IMR-90 (cell line): ENCODE measurements at regions not wholly inside any gene's neighbourhood (a gene's known extent, or its start where the extent isn't known, plus 50 kb on each side); places are given as distances from the start of the nearest gene placed in this dataset.

Experiments
- ATAC-seq: fragments of 200-7000 bp; cut with Tn5 transposase; 2 replicates; pipeline ENCODE4 v1.9.1; 2020; ENCODE audit warnings: low read depth, mild to moderate bottlenecking, moderate library complexity
- BruUV-seq: library from RNA; stranded (reverse); fragments of 400-500 nt; replicated peaks from 2 replicates; lab custom pipeline; 2021; lab: Mats Ljungman, UMichigan
- CTCF ChIA-PET: fragments of 300-600 bp; formaldehyde crosslinking; extraction: SDS; loops from one replicate; lab custom pipeline; 2021; ENCODE audit warnings: antibody characterized with exemption; lab: Yijun Ruan, JAX
- POLR2A ChIA-PET: fragments of 300-600 bp; sonication (Branson Sonifier 250); formaldehyde crosslinking; loops from one replicate; lab custom pipeline; 2022; ENCODE audit warnings: antibody characterized with exemption; ENCODE audit not compliant: unreplicated experiment; lab: Charles Lee
- DNase-seq: peaks from one replicate; pipeline ENCODE4 v3.0.0; 2013
- H2AFZ ChIP-seq: replicated peaks from 2 replicates; pipeline ENCODE3; 2013; ENCODE audit warnings: low read length, mild to moderate bottlenecking; ENCODE audit not compliant: poor library complexity
- H2AK5ac ChIP-seq: 2 replicates; pipeline ENCODE4 v1.6.1; 2013; ENCODE audit warnings: low read depth, low read length, inconsistent platforms
- H2AK9ac ChIP-seq: replicated peaks from 2 replicates; pipeline ENCODE3; 2013; ENCODE audit warnings: mild to moderate bottlenecking, low read depth, low read length, moderate library complexity; ENCODE audit not compliant: poor library complexity
- H2BK120ac ChIP-seq: 2 replicates; pipeline ENCODE4 v1.6.1; 2013; ENCODE audit warnings: low read depth, low read length, inconsistent platforms
- H2BK15ac ChIP-seq: 3 replicates; pipeline ENCODE4 v1.6.1; 2013; ENCODE audit warnings: low read depth, low read length, inconsistent platforms
- H2BK20ac ChIP-seq: 2 replicates; pipeline ENCODE4 v1.6.1; 2013; ENCODE audit warnings: low read depth, mild to moderate bottlenecking, inconsistent platforms, low read length, moderate library complexity
- H2BK5ac ChIP-seq: 2 replicates; pipeline ENCODE4 v1.6.1; 2013; ENCODE audit warnings: mild to moderate bottlenecking, low read depth, low read length, inconsistent platforms; ENCODE audit not compliant: poor library complexity, severe bottlenecking
- H3K14ac ChIP-seq: replicated peaks from 2 replicates; pipeline ENCODE4 v1.6.1; 2013; ENCODE audit warnings: low read depth, low read length, inconsistent platforms
- H3K18ac ChIP-seq: 2 replicates; pipeline ENCODE4 v1.6.1; 2013; ENCODE audit warnings: low read depth, low read length, control low read depth
- H3K23ac ChIP-seq: 2 replicates; pipeline ENCODE4 v1.6.1; 2013; ENCODE audit warnings: low read depth, low read length, inconsistent platforms
- H3K27ac ChIP-seq: 2 replicates; pipeline ENCODE4 v1.5.1; 2013; ENCODE audit warnings: mild to moderate bottlenecking, control low read depth, low read length; ENCODE audit not compliant: insufficient read depth
- H3K27me3 ChIP-seq: 2 replicates; pipeline ENCODE4 v1.6.1; 2013; ENCODE audit warnings: low read length; ENCODE audit not compliant: control insufficient read depth, insufficient read depth
- H3K36me3 ChIP-seq: 2 replicates; pipeline ENCODE4 v1.6.1; 2013; ENCODE audit warnings: low read length, mixed read lengths; ENCODE audit not compliant: control insufficient read depth, insufficient read depth
- H3K4ac ChIP-seq: 2 replicates; pipeline ENCODE4 v1.6.1; 2013; ENCODE audit warnings: low read depth, low read length, inconsistent platforms
- H3K4me1 ChIP-seq: 2 replicates; pipeline ENCODE4 v1.6.1; 2013; ENCODE audit warnings: low read length, mixed read lengths; ENCODE audit not compliant: control insufficient read depth, insufficient read depth
- H3K4me2 ChIP-seq: 2 replicates; pipeline ENCODE4 v1.6.1; 2013; ENCODE audit warnings: low read depth, mild to moderate bottlenecking, control low read depth, low read length, moderate library complexity
- H3K4me3 ChIP-seq: 2 replicates; pipeline ENCODE4 v1.5.1; 2013; ENCODE audit warnings: low read depth, mild to moderate bottlenecking, control low read depth, low read length, moderate library complexity; ENCODE audit not compliant: insufficient read depth
- H3K56ac ChIP-seq: 2 replicates; pipeline ENCODE4 v1.6.1; 2013; ENCODE audit warnings: low read length, inconsistent platforms; ENCODE audit not compliant: insufficient read depth; ENCODE audit errors: extremely low read depth
- H3K79me1 ChIP-seq, 2 experiments: 2 replicates each; pipeline ENCODE4 v1.6.1; 2013; ENCODE audit warnings: low read length in 2 of 2, inconsistent platforms in 1 of 2, low read depth in 1 of 2
- H3K9ac ChIP-seq: 2 replicates; pipeline ENCODE4 v1.6.1; 2013; ENCODE audit warnings: low read depth, low read length, control low read depth
- H3K9me1 ChIP-seq: 2 replicates; pipeline ENCODE4 v1.6.1; 2013; ENCODE audit warnings: low read length, inconsistent platforms; ENCODE audit not compliant: insufficient read depth
- H3K9me3 ChIP-seq: 2 replicates; pipeline ENCODE4 v1.6.1; 2013; ENCODE audit warnings: low read length; ENCODE audit not compliant: control insufficient read depth, insufficient read depth
- H4K20me1 ChIP-seq: 2 replicates; pipeline ENCODE4 v1.6.1; 2013; ENCODE audit warnings: low read length, inconsistent platforms; ENCODE audit not compliant: insufficient read depth
- H4K5ac ChIP-seq: 2 replicates; pipeline ENCODE4 v1.6.1; 2013; ENCODE audit warnings: mild to moderate bottlenecking, low read depth, low read length, control low read depth
- H4K8ac ChIP-seq, 2 experiments: 2 replicates each; pipeline ENCODE4 v1.6.1; 2013; ENCODE audit warnings: low read depth in 2 of 2, low read length in 2 of 2, control low read depth in 1 of 2, inconsistent platforms in 1 of 2
- H4K91ac ChIP-seq: 2 replicates; pipeline ENCODE4 v1.6.1; 2013; ENCODE audit warnings: low read depth, low read length, inconsistent platforms; ENCODE audit not compliant: insufficient read depth
- BHLHE40 ChIP-seq: fragments of 150-350 bp; IDR thresholded peaks from 2 replicates; pipeline ENCODE4 v1.6.1; 2016; ENCODE audit warnings: mild to moderate bottlenecking, low read depth, low read length
- CEBPB ChIP-seq: IDR thresholded peaks from 2 replicates; pipeline ENCODE4 v1.6.1; 2012; ENCODE audit warnings: low read depth, low read length, improper control_type of control experiment
- CHD1 ChIP-seq: IDR thresholded peaks from 2 replicates; pipeline ENCODE4 v1.6.1; 2012; ENCODE audit warnings: low read depth, low read length, improper control_type of control experiment
- CTCF ChIP-seq: conservative IDR thresholded peaks from 2 replicates; pipeline ENCODE4 v1.5.1; 2012; ENCODE audit warnings: mild to moderate bottlenecking, low read depth, low read length, improper control_type of control experiment
- ELK1 ChIP-seq: fragments of 150-350 bp; IDR thresholded peaks from 2 replicates; pipeline ENCODE4 v1.6.1; 2016; ENCODE audit warnings: low read depth, mild to moderate bottlenecking, low read length, moderate library complexity, borderline replicate concordance
- FOS ChIP-seq: fragments of 150-350 bp; IDR thresholded peaks from 2 replicates; pipeline ENCODE4 v1.6.1; 2016; ENCODE audit warnings: low read depth, low read length
- MAFK ChIP-seq: IDR thresholded peaks from 2 replicates; pipeline ENCODE4 v1.6.1; 2012; ENCODE audit warnings: low read depth, low read length, improper control_type of control experiment
- MAZ ChIP-seq: IDR thresholded peaks from 2 replicates; pipeline ENCODE4 v1.6.1; 2012; ENCODE audit warnings: low read depth, mild to moderate bottlenecking, low read length, improper control_type of control experiment, moderate library complexity, borderline replicate concordance
- MXI1 ChIP-seq: IDR thresholded peaks from 2 replicates; pipeline ENCODE4 v1.6.1; 2012; ENCODE audit warnings: low read depth, mild to moderate bottlenecking, low read length, moderate library complexity, borderline replicate concordance
- NFE2L2 ChIP-seq: fragments of 150-350 bp; IDR thresholded peaks from 2 replicates; pipeline ENCODE4 v1.6.1; 2016; ENCODE audit warnings: low read depth, mild to moderate bottlenecking, low read length
- POLR2A ChIP-seq: IDR thresholded peaks from 2 replicates; pipeline ENCODE4 v1.6.1; 2012; ENCODE audit warnings: mild to moderate bottlenecking, low read depth, low read length
- RAD21 ChIP-seq: IDR thresholded peaks from 2 replicates; pipeline ENCODE4 v1.6.1; 2012; ENCODE audit warnings: low read length, improper control_type of control experiment
- RCOR1 ChIP-seq: IDR thresholded peaks from 2 replicates; pipeline ENCODE4 v1.6.1; 2012; ENCODE audit warnings: mild to moderate bottlenecking, low read length, improper control_type of control experiment; ENCODE audit not compliant: insufficient replicate concordance
- RFX5 ChIP-seq: IDR thresholded peaks from 2 replicates; pipeline ENCODE4 v1.8.0; 2012; ENCODE audit warnings: low read depth, mild to moderate bottlenecking, low read length, moderate library complexity
- SMC3 ChIP-seq: fragments of 150-350 bp; IDR thresholded peaks from 2 replicates; pipeline ENCODE4 v1.6.1; 2016; ENCODE audit warnings: low read depth, mild to moderate bottlenecking, antibody characterized with exemption, low read length, moderate library complexity
- WGBS, 2 experiments: methylation state at CpG; one replicate each; pipeline versions ENCODE4 v1.1.5 to v1.1.7; 2013; ENCODE audit warnings: missing lambda C conversion rate in 2 of 2; ENCODE audit not compliant: insufficient read length in 1 of 2; ENCODE audit errors: extremely low coverage in 2 of 2; 5-methylcytosine and 5-hydroxymethylcytosine counted together
- dilution Hi-C: fragments of 300-500 bp; cut with HindIII; formaldehyde crosslinking; loops from one replicate; pipeline ENCODE4 v1.14.3; 2018; ENCODE audit warnings: low sequenced_read_pairs; ENCODE audit not compliant: unreplicated experiment
- in situ Hi-C: fragments of 300-500 bp; cut with MboI; formaldehyde crosslinking; loops from 3 replicates; pipeline ENCODE4 v1.14.3; 2019; ENCODE audit warnings: low sequenced_read_pairs, inconsistent platforms, mixed read lengths
- intact Hi-C: fragments of 100-400 bp; cut with micrococcal nuclease; formaldehyde crosslinking; loops from 2 replicates; pipeline ENCODE4 v1.10.0; 2022
- TF ChIP-seq, protein P1 (sequence below): fragments of 150-350 bp; IDR thresholded peaks from 2 replicates; pipeline ENCODE4 v1.6.1; 2017; ENCODE audit warnings: mild to moderate bottlenecking, antibody characterized with exemption, low read length, low read depth

DNA sequence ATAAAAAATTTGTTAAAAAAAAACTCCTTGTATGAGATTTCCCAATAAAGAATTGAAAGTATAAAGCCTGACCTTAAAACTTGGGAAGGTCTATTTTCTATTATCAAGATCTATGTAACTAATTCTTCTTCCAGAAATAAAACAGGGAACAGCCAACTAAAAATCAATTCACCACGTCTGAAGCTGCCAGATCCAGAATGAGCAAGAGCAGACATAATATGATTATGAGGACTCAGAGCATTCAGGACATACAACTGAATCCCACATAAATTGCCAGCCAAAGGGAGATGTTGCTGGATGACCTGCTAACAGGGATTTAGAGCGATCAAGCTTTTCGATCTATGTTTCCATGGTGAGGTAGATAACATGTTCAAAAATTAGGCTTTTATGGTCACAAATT is 1151.3 kb upstream of the CADM2 start:
- Histone ChIP-seq H3K4me2 (no peak overlapping the region), H3K9me1 (no peaks in the 10 kb centered on the region), H3K9me3 (peaks cover 5% of the 10 kb centered on the region; the same call in 1 of the 2 replicates), H3K56ac (no peak overlapping the region), H2AK5ac (no peak overlapping the region), H3K27ac (no peak overlapping the region), H3K14ac (no peak overlapping the region), H3K27me3 (no peaks in the 10 kb centered on the region), H4K20me1 (no peaks in the 10 kb centered on the region), H3K4ac (no peak overlapping the region), H2AFZ (no peak overlapping the region), H4K91ac (no peak overlapping the region), H3K36me3 (no peaks in the 10 kb centered on the region), H2BK5ac (no peak overlapping the region), H2BK15ac (no peak overlapping the region), H2BK20ac (no peak overlapping the region), H3K4me3 (no peak overlapping the region), H3K9ac (no peak overlapping the region), H4K5ac (no peak overlapping the region), H3K79me1 (no peaks in the 10 kb centered on the region), H4K8ac (no peak overlapping the region), H3K23ac (no peak overlapping the region), H2BK120ac (no peak overlapping the region), H3K4me1 (no peaks in the 10 kb centered on the region), H2AK9ac (no peak overlapping the region), H3K18ac (no peak overlapping the region)
- intact Hi-C loops, result no loop called here
- dilution Hi-C loops, result no loop called here
- DNase-seq, result no peak
- ChIA-PET CTCF (no interaction called here), POLR2A (no interaction called here)
- in situ Hi-C loops, result no loop called here
- no peak for TF ChIP-seq MAFK
- TF ChIP-seq BHLHE40, result no peak
- no peak for TF ChIP-seq ELK1
- TF ChIP-seq RAD21, result no peak
- TF ChIP-seq FOS, result no peak
- TF ChIP-seq SMC3, result no peak
- no peak for TF ChIP-seq POLR2A
- TF ChIP-seq NFE2L2, result no peak
- TF ChIP-seq CTCF, result no peak
- TF ChIP-seq CHD1, result no peak
- TF ChIP-seq RCOR1, result no peak
- TF ChIP-seq CEBPB, result no peak
- no peak for TF ChIP-seq MXI1
- TF ChIP-seq MAZ, result no peak
- no peak for TF ChIP-seq RFX5
- TF ChIP-seq, protein P1, sequence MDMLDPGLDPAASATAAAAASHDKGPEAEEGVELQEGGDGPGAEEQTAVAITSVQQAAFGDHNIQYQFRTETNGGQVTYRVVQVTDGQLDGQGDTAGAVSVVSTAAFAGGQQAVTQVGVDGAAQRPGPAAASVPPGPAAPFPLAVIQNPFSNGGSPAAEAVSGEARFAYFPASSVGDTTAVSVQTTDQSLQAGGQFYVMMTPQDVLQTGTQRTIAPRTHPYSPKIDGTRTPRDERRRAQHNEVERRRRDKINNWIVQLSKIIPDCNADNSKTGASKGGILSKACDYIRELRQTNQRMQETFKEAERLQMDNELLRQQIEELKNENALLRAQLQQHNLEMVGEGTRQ, result no peak
- no TSS peak for BruUV-seq
- no peak for ATAC-seq
- WGBS, 2 experiments, result no CpG with 5 or more reads among the region's 3 CpGs
